ENCODE measurements at regions not wholly inside any gene's neighbourhood (a gene's known extent, or its start where the extent isn't known, plus 50 kb on each side); places are given as distances from the start of the nearest gene placed in this dataset.
"Not testable (repeated sequence)": the region's sequence is repeated elsewhere in the genome, so short reads cannot be mapped to it uniquely, and the experiment has no call there.

GRCh38 chr12:128109636-128110035 lies 157.3 kb upstream of the TMEM132C start:
- DNase-seq: no peak

DNA sequence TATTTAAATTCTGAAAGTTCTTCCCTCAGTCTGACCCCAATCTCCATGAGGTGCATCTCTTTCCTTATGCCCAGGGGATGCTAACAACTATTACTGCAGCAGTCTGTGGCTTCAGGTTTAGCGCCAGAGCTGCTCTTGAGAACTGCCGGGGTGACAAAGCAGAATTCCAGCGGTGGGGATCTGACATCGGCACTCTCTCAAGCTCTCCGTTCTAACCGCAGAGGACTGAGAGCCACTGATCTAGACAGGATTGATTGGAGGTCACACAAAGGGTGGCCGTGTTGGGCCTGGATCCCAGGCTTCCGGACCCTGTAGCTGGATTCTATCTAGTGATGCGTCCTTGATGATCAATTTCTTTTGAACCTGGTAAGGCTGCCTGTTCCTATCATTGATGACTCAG lies 155.6 kb upstream of the TMEM132C start:
- no peak for DNase-seq

GRCh38 chr12:128111951-128112350 lies 155.0 kb upstream of the TMEM132C start:
- DNase-seq: no peak

DNA sequence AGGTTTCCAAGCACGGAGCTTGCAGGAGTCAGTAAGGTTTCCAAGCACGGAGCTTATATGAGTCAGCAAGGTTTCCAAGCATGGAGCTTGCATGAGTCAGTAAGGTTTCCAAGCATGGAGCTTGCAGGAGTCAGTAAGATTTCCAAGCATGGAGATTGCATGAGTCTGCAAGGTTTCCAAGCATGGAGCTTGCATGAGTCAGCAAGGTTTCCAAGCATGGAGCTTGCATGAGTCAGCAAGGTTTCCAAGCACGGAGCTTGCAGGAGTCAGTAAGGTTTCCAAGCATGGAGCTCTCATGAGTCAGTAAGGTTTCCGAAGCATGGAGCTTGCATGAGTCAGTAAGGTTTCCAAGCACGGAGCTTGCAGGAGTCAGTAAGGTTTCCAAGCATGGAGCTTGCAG lies 153.7 kb upstream of the TMEM132C start:
- DNase-seq: not testable (repeated sequence)

GRCh38 chr12:128114485-128114884 lies 152.5 kb upstream of the TMEM132C start:
- DNase-seq: no peak

DNA sequence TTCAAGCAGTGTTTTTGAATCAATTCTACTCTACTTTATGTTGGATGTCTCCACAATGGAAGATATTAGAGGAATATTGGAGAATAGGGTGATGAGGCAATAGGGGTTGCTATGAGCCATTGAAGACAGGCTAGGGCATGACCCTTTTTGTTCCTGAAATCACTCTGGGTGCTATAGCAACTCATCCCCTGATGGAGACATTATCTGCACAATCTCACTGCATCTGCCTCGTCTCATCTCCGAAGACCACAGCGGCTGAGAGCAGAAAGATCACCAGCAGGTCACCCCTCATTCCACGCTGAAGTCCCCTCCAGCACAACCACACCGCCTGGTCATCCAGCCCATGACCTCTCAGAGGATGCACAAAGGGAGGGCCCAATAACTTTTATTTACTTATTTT lies 150.4 kb upstream of the TMEM132C start:
- no peak for DNase-seq

GRCh38 chr12:128120035-128120434 lies 146.9 kb upstream of the TMEM132C start:
- DNase-seq: no peak

DNA sequence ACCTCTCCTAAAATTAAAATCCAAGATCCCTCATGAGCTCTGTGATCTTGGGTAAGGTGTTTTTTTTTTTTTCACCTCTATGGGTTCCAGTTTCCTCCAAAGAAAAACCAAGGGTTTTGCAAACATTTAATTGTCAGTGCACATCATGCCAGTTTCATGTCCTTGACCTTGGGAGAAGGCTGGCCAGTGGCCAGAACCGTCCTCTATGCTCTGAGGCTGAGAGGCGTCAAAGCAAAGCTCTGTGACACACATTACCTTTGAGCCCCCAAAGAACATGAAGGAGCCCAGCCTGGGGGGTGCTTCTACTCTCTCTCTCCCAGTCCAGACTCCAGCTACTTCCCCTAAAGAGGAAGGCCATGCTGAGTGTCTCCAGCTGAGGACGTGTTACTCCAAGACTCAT lies 145.5 kb upstream of the TMEM132C start:
- DNase-seq: no peak

DNA sequence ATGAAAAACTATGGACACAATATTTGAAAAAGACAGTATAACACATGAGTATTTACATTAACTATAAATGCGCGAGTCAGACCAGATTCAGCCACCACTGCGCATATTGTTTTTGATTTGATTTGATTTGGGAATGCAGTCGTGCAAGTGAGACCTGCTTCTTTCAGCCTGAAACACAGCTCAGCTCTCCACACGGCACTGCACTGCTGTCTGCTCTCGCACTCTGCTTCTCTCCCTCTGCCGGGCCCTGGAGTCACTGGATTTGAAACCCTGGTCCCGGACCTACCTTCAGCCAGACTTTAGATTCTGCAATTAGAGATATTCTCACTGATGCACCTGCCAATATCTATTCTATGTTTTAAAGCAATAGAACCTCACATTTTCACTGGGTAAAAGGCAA lies 143.9 kb upstream of the TMEM132C start:
- DNase-seq: no peak

GRCh38 chr12:128131955-128132354 lies 135.0 kb upstream of the TMEM132C start:
- DNase-seq: no peak

DNA sequence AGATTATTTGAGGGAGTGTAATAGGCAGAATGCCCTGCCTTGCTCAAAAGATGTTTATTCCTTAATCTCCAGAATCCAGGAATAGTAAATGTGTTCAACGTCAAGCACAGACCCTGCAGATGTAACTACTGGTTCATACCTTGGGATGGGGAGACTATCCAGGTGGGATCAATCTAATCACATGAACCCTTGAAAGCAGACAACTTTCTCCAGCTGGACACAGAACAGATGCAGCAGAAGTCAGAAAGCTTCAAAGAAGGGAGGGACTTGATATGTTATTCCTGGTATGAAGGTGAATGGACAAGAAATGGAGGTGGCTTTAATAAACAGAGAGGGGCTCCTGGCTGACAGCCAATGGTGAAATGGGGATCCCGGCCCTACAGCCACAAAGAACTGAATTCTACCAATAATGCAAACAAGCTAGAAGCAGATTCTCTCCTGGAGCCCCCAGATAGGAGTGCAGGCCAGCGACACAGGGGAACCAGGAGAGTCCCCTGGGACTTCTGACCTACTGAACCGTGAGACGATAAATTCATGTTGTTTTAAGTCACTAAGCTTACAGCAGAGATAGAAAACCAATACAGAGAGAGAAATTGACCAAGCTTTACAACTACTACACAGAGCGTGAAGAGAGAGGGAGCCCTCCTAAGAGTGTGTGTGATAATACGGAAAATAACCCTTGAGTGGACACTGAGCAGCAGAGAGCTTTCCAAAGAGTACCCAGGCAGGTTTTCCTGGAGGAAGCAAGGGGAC lies 133.5 kb upstream of the TMEM132C start:
- DNase-seq: no peak

DNA sequence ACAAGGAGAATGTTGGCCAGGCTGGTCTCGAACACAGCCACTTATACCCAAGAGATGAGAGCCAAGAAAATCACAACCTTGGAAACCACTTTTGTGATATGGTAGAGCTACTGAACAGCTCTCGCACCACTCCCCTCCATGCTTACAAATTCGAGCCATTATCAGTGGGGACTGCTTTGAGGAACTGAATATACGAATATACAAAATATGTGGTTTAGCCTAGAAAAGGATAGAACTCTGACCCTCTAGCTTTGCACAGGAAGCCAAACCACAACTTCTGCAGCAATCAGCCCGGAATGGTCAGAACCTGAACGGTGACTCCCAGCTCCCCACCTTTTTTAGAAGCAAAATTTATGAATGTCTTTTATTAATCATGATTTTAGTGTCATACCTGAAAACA lies 129.8 kb upstream of the TMEM132C start:
- no peak for DNase-seq

DNA sequence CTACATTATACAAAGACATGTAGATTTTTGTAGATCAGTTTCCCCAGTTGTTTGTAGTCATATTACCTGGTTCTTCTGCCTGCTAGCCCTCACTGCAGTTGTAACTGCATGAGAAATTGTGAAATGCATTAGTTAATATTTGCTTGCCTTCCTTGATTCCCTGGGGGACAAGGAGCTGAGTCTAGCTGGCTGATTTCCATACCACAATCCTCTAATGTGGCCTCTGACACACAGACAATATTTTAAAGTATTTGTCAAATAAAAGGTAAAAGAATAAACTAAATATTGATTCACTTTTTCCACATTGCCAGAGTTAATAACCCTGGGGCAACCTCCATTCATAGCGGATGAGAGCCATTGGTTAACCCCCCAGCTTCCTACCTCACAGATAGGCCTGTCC lies 128.8 kb upstream of the TMEM132C start:
- no peak for DNase-seq

DNA sequence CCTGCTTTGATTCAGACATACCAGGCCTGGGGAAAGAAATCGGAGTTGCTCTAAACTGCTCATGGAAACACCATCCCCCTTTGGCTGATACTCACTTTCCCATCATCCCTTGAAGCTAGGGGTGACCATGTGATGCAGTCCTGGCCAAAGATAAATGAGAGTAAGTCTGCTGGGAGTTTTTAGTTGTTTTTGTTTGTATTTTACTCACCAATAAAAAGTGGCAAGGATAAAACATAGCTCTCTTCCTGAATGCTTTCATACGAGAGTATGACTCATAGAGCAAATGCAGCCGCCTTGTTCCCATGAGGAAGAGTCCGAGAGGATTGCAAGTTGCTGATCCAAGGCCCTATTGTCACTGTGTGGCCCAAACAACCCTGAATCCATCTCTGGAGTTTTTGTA lies 126.4 kb upstream of the TMEM132C start:
- no peak for DNase-seq

DNA sequence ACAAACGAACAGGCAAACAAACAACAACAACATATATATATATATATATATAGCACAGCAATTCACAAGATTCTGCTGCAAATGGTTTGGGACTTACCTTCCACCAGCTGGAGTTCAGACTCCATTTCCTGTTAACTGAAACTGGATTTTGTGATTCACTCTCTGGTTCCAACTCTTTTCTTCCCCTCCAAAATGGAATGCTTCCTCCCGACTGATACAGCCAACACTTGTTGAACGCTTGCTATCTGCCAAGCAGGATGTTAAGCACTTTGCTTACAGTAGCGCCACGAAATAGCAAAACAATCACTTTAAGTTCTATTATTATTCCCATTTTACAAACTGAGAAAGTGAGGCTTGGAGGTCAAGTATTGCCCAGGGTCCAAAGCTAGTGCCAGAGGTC lies 116.0 kb upstream of the TMEM132C start:
- no peak for DNase-seq

DNA sequence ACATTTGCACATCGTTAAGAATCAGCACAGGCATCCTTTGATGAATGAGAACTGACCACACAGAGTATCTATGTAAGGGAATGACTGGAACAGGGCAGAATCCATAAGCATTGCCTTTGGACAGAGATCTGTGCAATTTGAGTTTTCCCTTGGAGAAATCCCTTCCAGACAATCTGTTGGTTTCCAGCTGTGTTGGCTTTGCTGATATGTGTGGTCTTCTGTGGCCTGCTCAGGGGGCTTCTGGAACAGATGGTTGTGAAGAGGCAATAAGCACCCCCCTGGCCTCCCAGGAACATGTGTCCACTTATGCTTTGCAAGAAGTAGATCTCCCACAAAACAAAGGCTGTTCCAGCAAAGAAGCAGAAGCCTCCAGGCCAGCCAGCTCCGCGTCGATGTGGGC lies 111.4 kb upstream of the TMEM132C start:
- DNase-seq: no peak

GRCh38 chr12:128163086-128163485 lies 103.9 kb upstream of the TMEM132C start:
- no peak for DNase-seq

DNA sequence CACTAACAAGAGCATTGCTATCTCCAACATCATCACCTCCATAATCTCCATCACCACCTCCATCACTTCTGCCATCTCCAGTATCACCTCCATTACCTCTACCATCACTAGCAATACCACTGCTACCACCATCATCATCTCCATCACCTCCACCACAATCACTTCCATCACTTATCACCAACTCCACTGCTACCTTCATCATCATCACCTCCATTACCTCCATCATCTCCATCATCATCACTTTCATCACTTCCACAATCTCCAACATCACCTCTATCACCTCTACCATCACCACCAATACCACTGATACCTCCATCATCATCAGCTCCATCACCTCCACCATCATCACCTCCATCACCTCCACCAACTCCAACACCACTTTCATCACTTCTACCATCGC lies 102.4 kb upstream of the TMEM132C start:
- no peak for DNase-seq

GRCh38 chr12:128165387-128165786 lies 101.6 kb upstream of the TMEM132C start:
- no peak for DNase-seq

DNA sequence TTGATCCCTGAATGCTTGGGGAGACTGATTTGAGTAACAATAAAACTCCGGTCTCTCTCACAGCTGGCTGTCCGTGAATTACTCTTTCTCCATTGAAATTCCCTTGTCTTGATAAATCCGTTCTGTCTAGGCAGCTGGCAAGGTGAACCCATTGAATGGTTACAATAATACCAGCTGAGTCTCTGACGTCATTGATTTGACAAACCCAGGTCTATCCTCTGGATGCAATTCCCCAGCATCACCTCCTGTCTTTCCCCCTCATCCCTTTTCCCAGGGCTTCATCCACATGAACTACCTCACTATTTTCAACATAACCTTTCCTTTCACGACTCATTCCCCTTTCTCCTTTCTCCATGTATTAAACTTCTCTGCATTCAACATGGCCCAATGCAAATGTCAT lies 98.7 kb upstream of the TMEM132C start:
- no peak for DNase-seq

GRCh38 chr12:128170181-128170580 lies 96.8 kb upstream of the TMEM132C start:
- no peak for DNase-seq

- DNase-seq: no peak
Observed at GRCh38 chr12:128178565-128178964, 88.4 kb upstream of the TMEM132C start.

DNA sequence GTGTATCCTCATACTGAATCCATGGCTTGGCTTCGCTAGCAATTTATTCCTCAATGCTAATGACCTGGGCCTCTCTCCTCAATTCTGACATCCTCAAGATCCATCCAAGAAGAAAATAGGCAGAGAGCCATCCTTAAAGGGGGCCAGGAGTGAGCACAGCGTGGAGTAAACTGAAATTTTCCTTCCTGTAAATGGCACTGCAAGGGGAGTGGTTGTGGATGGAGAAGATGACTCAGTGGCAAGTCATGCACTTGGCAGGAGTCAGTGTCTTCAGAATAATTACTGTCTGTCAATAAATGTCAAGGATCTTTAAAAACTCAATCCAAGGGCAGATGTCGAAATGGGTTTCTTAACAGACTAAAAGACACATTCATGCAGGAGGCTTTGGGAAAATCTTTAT lies 88.0 kb upstream of the TMEM132C start:
- no peak for DNase-seq

GRCh38 chr12:128180166-128180565 lies 86.8 kb upstream of the TMEM132C start:
- no peak for DNase-seq

DNA sequence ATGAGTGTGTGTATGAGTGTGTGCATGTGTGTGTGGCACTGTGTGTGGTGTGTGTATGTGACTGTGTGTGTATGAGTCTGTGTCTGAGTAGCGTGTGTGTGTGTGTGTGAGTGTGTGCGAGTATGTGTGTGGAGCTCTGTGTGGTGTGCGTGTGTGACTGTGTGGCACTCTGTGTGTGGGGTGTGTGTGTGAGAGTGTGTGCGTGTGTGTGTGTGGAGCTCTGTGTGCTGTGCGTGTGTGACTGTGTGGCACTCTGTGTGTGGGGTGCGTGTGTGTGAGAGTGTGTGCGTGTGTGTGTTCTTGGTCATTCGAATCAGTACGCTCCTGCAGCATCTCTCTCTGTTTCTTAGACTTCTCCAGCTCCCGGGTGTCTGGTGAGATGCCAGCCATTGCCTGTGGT lies 76.9 kb upstream of the TMEM132C start:
- DNase-seq: no peak

DNA sequence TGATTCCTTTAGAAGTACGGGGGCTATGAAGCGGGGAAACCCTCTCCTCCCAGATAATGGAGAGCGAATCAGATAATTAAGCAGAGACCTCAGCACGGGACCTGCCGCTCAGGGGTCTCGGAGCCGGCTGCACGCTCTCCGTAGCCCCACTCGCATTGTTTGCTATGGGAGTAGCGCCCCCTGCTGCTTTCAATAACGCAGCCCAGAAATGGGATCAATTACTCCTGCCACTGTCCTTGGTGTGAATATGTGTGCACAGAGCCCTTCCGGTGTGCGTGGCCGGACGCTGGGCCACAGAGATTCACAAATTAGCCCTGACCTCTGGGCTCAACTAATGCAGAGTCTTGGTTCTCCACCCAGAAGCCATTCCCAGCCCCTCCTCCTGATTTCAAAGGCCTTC lies 76.4 kb upstream of the TMEM132C start:
- no peak for DNase-seq

Data from CD4-positive, alpha-beta T cell treated with Interleukin-17A for 1 hour (primary cell).